ENCODE measurements at regions not wholly inside any gene's neighbourhood (a gene's known extent, or its start where the extent isn't known, plus 50 kb on each side); places are given as distances from the start of the nearest gene placed in this dataset.
"Not testable (repeated sequence)": the region's sequence is repeated elsewhere in the genome, so short reads cannot be mapped to it uniquely, and the experiment has no call there.

DNA sequence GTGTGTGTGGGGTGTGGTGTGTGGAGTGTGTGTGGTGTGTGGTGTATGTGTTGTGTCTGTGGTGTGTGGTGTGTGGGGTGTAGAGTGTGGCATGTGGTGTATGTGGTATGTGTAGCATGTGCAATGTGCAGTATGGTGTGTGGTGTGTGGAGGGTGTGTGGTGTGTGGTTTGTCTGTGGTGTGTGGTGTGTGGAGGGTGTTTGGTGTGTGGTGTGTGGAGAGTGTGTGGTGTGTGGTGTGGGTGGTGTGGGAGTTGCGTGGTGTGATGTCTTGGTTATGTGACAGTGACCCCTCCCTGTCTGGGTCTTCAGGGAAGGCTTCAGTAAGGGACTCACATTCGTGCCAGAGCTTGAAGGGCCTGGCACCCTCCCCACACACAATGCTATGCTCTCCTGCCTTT, 718.2 kb upstream of the SOX11 start:
- CTCF ChIA-PET, result no interaction called here
- POLR2A ChIA-PET, result no interaction called here
- Histone ChIP-seq H3K27me3 (ENCODE audit: control insufficient read depth, insufficient read depth, low read length) (no peaks in the 10 kb centered on the region), H3K4me3 (ENCODE audit: low read depth, low read length) (no peak overlapping the region), H3K36me3 (ENCODE audit: control insufficient read depth, insufficient read depth, low read length) (no peaks in the 10 kb centered on the region)
- no peak for DNase-seq (ENCODE audit: low read depth)
- TF ChIP-seq, protein P1, sequence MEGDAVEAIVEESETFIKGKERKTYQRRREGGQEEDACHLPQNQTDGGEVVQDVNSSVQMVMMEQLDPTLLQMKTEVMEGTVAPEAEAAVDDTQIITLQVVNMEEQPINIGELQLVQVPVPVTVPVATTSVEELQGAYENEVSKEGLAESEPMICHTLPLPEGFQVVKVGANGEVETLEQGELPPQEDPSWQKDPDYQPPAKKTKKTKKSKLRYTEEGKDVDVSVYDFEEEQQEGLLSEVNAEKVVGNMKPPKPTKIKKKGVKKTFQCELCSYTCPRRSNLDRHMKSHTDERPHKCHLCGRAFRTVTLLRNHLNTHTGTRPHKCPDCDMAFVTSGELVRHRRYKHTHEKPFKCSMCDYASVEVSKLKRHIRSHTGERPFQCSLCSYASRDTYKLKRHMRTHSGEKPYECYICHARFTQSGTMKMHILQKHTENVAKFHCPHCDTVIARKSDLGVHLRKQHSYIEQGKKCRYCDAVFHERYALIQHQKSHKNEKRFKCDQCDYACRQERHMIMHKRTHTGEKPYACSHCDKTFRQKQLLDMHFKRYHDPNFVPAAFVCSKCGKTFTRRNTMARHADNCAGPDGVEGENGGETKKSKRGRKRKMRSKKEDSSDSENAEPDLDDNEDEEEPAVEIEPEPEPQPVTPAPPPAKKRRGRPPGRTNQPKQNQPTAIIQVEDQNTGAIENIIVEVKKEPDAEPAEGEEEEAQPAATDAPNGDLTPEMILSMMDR (IDR thresholded peaks at IDR 0.05; ENCODE audit: insufficient read depth, low read depth, low read length), result no peak

DNA sequence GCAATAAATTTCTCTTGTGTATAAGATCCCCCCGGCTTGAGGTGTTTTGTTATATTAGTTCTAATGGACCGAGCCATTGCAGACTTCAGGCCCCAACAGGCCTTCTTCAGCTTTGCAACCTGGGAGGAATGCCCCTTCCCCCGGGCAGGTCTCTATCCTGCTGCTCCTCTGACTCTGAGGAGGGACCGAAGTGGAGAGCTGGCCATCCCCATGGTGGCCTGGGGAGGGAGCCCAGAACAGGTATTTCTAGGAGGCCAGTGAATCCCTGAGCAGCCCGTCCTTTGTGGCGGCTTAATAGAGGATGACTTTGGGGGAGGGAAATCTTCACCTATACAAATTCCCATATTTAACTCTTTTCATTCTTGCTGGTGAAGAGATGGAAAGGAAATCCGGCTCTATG, 715.8 kb upstream of the SOX11 start:
- TF ChIP-seq, protein P1 (IDR thresholded peaks at IDR 0.05; ENCODE audit: insufficient read depth, low read depth, low read length), result no peak
- Histone ChIP-seq H3K4me3 (ENCODE audit: low read depth, low read length) (no peak overlapping the region), H3K27me3 (ENCODE audit: control insufficient read depth, insufficient read depth, low read length) (no peaks in the 10 kb centered on the region), H3K36me3 (ENCODE audit: control insufficient read depth, insufficient read depth, low read length) (no peaks in the 10 kb centered on the region)
- CTCF ChIA-PET, result no interaction called here
- POLR2A ChIA-PET, result no interaction called here
- DNase-seq (ENCODE audit: low read depth), result no peak

DNA sequence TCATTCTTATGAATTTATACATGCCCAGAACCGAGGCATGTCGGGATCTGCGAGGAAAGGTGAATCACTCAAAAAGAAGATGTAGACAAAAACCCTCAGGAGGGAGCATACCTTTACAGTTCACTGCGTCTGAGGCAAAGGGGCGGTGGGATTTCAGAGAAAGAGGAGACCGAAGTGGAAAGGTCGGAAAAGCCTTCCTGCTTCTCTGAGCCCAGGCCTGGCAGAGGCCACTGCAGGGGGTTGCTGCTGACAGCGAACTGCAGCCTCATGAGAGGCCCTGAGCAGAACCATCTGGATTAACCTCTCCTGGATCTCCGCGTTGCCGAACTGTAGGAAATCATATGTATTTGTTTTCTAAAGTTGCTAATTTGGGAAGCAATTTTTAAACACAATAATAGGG, 713.1 kb upstream of the SOX11 start:
- H3K36me3 ChIP-seq (ENCODE audit: control insufficient read depth, insufficient read depth, low read length), result no peaks in the 10 kb centered on the region
- ChIA-PET CTCF (no interaction called here), POLR2A (no interaction called here)
- no peak overlapping the region for H3K4me3 ChIP-seq (ENCODE audit: low read depth, low read length)
- no peaks in the 10 kb centered on the region for H3K27me3 ChIP-seq (ENCODE audit: control insufficient read depth, insufficient read depth, low read length)
- TF ChIP-seq, protein P1 (IDR thresholded peaks at IDR 0.05; ENCODE audit: insufficient read depth, low read depth, low read length), result no peak
- no peak for DNase-seq (ENCODE audit: low read depth)

DNA sequence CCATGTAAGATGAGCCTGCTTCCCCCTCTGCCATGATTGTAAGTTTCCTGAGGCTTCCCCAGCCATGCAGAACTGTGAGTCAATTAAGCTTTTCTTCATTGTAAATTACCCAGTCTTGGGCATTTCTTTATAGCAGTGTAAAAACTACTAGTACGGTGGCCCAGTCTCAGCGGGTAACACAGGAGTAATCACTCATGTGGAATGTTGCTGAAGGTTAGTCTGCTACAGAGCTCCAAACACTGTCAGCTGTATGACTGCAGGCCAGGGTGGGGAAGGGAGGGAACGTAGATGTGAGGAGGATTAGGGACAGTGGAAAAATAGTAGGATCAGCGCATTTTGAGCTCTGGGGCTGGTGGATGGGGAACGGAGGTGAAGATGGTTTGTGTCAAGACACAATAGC, 711.2 kb upstream of the SOX11 start:
- POLR2A ChIA-PET, result no interaction called here

DNA sequence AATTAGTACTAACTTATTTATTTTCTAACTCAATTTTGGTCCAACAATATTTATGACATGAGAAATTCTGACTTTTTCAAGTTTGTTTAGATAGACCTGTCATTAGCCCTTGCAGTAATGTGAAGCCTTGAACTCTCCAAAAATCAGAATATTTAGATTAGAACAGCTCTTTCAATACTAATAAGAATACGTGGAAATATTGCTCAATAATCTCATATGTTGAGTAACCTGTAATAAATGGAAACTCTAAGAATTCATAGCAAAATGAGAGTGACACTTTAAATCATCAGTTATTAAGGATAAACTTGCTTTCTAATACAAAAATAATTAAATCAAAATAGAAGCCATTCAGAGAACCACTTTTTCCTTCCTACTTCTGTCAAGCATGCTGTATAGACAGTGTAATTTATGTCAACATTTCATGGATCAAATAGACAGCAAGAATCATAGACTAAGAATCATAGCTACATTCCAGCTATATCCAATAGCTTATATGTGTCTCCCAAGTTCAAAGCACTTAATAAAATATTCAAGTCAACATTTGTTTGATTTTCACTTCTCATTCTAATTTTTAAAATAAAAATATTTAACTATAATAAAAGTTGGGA, 710.3 kb upstream of the SOX11 start:
- Histone ChIP-seq H3K4me3 (ENCODE audit: low read depth, low read length) (no peak overlapping the region), H3K36me3 (ENCODE audit: control insufficient read depth, insufficient read depth, low read length) (no peaks in the 10 kb centered on the region), H3K27me3 (ENCODE audit: control insufficient read depth, insufficient read depth, low read length) (no peaks in the 10 kb centered on the region)
- DNase-seq (ENCODE audit: low read depth), result no peak
- ChIA-PET POLR2A (no interaction called here), CTCF (no interaction called here)
- TF ChIP-seq, protein P1 (IDR thresholded peaks at IDR 0.05; ENCODE audit: insufficient read depth, low read depth, low read length), result no peak

More for the DNA sequence above, 711.2 kb upstream of the SOX11 start:
- Histone ChIP-seq H3K4me3 (ENCODE audit: low read depth, low read length) (no peak overlapping the region), H3K36me3 (ENCODE audit: control insufficient read depth, insufficient read depth, low read length) (no peaks in the 10 kb centered on the region), H3K27me3 (ENCODE audit: control insufficient read depth, insufficient read depth, low read length) (no peaks in the 10 kb centered on the region)
- CTCF ChIA-PET, result no interaction called here
- TF ChIP-seq, protein P1 (IDR thresholded peaks at IDR 0.05; ENCODE audit: insufficient read depth, low read depth, low read length), result no peak
- no peak for DNase-seq (ENCODE audit: low read depth)

DNA sequence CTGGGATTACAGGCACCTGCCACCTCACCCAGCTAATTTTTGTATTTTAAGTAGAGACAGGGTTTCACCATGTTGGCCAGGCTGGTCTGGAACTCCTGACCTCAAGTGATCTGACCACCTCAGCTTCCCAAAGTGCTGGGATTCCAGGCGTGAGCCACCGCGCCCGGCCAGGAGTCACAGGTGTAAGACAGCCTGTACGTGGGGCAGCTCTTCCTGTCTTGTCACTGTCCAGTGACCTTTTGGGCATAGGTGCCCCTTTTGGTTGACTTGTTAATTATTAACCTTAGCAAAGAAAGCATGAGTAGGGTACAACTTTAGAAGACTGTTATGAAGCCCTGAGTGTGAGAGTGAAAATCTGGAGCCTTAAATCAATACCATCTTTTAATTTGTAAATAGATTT, 703.7 kb upstream of the SOX11 start:
- CTCF ChIA-PET; DNase-seq (ENCODE audit: low read depth); H3K36me3 ChIP-seq (ENCODE audit: control insufficient read depth, insufficient read depth, low read length); H3K27me3 ChIP-seq (ENCODE audit: control insufficient read depth, insufficient read depth, low read length); H3K4me3 ChIP-seq (ENCODE audit: low read depth, low read length); POLR2A ChIA-PET: not testable (repeated sequence)

All from BJ (cell line).